Fibroblast of skin of scalp (primary cell): ENCODE measurements at regions not wholly inside any gene's neighbourhood (a gene's known extent, or its start where the extent isn't known, plus 50 kb on each side); places are given as distances from the start of the nearest gene placed in this dataset.

Source experiments
- DNase-seq: peaks from one replicate; pipeline ENCODE4 v3.0.0-alpha.2; 2013

DNA sequence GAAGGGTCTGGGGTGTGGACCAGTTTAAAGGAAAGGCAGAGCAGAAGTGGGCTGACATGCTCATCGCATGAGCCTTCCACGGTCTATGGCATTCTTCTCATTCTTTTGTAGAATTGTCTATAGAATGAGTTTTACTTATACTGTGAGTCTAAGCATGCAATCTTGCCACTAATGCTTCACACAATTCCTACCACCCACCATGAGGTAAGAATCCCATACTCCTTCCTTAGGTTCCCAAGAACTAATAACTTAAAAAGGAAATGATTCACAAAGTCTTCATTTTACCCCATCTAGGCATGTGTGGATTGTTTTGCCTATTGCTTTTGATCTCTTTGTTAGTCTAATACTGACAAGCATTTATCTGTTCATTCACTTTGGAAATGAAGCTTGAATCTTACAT lies 195.2 kb downstream of the LY86 start:
- peak; percentile 91 for DNase-seq

GRCh38 chr6:6784514-6785162 lies 196.1 kb downstream of the LY86 start:
- DNase-seq, result peak; percentile 22

GRCh38 chr6:6785163-6785521 lies 196.6 kb downstream of the LY86 start:
- no peak for DNase-seq

- DNase-seq, result no peak
Measured at GRCh38 chr6:6788394-6789032, 200.0 kb downstream of the LY86 start.

- DNase-seq, result no peak
Measured at GRCh38 chr6:6790393-6790792, 201.9 kb downstream of the LY86 start.

DNA sequence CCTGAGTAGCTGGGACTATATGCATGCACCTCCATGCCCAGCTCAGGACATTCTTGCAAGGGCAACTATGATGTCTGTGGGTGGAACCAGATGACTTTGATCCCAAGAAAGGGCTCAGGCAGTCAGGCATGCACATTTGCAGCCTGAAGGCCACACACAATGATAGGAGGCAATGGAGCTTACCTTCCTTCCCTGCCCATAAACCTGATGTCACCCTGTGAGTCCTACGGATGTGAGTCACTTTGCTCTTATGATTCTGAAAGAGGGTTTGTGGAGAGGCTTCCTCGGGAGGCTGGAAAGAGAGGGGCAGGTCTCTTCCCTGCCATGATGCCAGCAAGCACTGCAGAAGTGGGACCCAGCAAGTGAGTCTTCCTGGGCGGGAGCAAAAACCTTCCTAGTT lies 202.4 kb downstream of the LY86 start:
- no peak for DNase-seq

GRCh38 chr6:6793388-6794250 lies 205.1 kb downstream of the LY86 start:
- DNase-seq, result no peak

DNA sequence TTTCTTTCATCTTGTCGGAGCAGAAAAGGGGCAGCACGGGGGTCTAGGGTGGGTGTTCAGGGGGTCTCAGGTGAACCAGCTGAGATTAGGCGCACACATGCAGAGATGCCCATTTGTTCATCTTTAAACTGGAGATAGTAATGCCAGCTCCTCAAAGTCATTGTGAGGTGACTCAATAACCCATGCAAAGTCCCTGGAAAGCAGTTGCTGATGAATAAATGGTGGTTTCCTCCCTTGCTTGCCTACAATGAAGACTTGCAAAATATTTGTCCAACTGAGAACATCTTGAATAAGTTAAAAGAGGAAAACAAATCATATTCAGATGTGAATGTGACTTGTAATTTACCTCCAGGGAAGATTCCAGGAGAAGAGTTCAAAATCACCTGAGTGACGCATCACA lies 206.9 kb downstream of the LY86 start:
- no peak for DNase-seq

DNA sequence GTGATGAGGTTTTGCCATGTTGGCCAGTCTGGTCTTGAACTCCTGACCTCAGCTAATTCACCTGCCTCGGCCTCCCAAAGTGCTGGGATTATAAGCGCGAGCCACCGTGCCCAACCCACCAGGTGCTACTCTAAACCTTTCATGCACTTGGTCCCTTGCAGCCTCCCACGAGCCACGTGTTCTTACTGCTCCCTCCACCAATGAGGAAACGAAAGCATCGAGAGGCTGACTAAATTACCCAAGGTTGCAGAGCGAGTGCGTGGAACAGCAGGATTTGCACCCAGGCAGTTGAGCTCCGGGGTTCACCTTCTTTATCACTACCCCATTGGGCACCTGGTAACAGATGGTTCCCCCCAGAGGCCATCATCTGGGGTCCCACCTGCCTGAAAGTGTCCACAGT lies 208.3 kb downstream of the LY86 start:
- DNase-seq, result no peak

GRCh38 chr6:6798448-6798860 lies 209.9 kb downstream of the LY86 start:
- no peak for DNase-seq

DNA sequence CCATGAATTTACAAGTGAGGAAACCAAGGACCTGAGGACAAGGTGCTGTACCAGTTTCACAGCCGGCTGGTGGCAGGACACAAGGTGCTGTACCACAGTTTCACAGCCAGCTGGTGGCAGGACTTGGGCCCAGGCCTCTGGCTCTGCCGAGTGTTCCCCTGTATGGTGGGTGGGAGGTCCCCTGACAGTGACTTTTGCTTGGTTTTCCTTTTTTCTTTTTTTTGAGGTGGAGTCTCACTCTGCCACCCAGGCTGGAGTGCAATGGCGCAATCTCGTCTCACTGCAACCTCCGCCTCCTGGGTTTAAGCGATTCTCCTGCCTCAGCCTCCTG lies 212.4 kb downstream of the LY86 start:
- DNase-seq, result no peak

GRCh38 chr6:6801635-6802218 lies 213.2 kb downstream of the LY86 start:
- DNase-seq, result no peak

DNA sequence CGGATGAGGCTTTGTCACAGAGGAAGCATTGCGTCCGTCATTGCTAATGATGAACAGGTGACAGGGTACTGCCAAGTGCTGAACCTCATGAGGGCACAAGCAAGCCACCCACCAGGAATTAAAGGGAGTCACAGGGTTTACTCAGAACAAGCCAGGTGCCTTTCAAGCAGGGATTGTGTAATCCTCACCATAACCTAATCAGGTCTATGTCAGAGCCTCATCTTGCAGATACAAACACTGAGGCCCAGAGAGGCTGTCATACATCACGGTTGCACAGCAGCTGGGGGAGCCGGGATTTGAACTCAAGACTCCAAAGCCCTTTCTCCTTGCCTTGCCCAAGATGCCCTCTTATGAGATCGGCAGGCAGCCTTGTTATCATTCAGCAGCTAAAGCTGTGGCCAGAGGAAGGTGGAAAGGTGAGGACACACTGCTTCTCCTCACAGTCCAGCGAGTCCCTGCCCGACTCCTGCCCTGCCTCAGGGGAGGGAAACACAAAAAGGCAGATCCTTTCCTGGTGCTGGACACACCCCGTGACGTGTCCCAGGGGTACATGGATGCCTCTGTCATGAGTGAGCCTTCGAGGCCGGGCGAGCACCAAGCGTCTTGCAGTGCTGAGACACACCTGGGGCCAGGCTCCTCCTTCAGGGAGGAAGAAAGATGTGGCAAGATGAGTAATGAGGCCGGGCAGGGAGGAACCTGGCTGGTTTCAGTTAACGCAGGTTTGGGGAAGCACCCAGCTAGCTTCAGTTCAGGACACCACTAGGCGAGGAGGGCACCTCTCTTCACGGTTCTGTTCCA lies 214.9 kb downstream of the LY86 start:
- no peak for DNase-seq

DNA sequence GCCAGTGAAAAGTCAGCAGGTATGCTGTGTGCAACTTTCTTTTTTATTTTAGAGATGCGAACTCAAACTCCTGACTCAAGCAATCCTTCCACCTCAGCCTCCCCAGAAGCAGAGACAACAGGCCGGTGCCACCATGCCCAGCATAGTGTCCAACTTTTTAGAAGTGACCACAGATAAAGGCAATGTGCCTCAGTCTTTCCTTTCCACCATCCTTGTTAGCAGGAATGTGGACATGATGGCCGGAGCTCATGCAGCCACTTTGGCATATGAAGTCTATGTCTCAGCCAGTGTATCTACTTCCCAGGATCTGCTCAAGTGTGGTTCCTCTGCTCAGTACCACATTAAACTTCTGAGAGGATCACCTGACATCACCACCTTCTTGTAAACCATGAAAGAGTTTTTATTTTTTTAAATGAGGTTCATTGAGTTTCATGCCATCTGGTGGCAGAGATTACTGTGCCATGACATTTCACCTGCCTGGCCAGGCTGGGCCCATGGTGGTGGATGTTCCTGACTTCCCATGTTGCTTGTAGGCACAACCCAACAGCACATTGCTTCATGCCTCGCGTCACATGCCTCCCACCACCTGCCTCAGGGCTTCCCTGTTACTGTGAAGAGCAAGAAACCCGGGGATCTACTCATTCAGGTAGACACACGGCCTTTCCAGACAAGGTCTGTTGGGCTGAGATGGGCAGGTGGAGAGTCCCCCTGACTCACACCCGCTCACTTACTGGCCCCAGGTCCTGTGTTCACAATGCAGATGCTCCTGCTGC lies 216.5 kb downstream of the LY86 start:
- no peak for DNase-seq

GRCh38 chr6:6806844-6807518 lies 218.5 kb downstream of the LY86 start:
- DNase-seq, result no peak

- no peak for DNase-seq
Measured at GRCh38 chr6:6808343-6808742, 219.8 kb downstream of the LY86 start.

- no peak for DNase-seq
Measured at GRCh38 chr6:6808915-6809314, 220.4 kb downstream of the LY86 start.

- no peak for DNase-seq
Measured at GRCh38 chr6:6810727-6811126, 222.2 kb downstream of the LY86 start.

DNA sequence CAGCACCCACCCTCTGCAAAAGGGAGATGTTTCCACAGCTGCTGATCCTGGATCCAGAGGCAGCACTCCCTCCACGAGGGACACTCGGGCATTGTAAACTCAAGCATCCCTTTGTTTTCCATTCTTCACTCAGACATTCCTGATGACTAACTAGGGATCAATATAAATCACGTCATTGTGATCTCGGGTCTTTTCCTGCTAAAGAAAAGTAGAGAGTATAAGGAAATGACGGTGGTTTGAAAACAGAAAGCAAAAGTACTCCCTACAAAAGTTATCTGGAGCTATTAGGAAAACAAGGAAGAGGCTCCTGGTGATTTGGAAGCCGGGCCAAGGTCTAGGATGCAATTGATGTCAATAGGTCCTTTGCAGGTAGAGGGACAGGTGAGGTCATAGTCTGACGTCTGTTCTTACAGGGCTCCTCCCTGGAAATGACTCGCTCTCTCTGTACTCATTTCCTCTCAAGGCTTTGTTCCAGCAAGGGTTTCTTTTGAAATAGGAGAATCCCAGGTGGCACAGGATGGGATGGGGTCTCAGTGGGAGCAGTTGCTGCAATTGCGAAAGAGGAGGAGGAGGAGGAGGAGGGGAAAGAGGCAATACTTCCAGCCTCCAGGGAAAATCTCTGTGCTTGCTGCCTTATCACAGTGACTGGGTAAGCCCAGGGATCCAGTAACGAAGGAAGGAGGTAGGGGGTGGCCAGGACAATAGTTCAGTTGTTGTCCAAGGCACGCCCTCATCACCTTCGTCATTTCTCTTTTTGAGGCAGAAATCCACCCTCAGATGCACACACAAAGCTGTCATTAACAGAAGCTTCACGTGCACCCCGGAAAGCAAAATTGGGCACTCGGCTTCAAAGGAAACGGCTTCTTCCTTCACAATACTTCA lies 222.8 kb downstream of the LY86 start:
- peak; percentile 61 for DNase-seq

DNA sequence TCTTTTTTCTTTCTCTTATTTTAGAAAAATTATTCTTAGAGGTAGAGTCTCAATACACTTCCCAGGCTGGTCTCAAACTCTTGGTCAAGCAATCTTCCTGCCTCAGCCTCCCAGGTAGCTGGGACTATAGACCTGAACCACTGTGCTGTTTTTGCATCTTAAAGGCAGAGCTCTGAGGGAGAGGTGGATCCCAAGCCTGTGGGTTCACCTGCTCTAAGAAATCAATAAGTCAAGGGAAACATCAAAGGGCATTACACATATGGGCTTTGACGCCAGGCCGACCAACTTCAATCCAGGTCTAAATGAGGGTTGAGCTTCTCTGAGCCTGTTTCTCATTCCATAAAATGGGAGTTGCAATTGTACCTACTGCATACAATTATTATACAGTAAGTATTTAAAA lies 223.9 kb downstream of the LY86 start:
- no peak for DNase-seq
